ENCODE measurements at regions not wholly inside any gene's neighbourhood (a gene's known extent, or its start where the extent isn't known, plus 50 kb on each side); places are given as distances from the start of the nearest gene placed in this dataset.
"Not testable (repeated sequence)": the region's sequence is repeated elsewhere in the genome, so short reads cannot be mapped to it uniquely, and the experiment has no call there.

DNA sequence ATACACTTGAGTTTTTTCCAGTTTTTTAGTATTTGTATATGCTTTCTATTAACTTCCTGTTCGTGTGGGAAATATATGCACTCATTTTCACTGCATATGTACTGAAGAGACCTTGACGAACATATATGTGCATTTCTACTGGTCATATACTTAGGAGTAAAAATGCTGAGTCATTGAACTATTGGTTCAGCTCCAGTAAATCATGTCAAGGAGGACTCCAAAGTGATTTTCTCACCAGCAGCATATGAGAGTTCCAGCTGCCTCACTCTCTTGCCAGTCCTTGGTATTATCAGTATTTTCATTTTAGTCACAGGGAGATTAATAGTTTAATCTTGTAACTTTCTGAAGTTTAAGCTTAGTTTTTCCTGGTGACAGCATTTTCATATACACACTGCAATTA is 2750.2 kb downstream of the ARAP2 start:
- no peak overlapping the region for H3K27ac ChIP-seq
- H3K36me3 ChIP-seq = no peaks in the 10 kb centered on the region
- no peaks in the 10 kb centered on the region for H3K27me3 ChIP-seq
- intact Hi-C loops (cut with DNase I; ENCODE audit: low total_unique reads) = no loop called here
- TF ChIP-seq, protein P1, sequence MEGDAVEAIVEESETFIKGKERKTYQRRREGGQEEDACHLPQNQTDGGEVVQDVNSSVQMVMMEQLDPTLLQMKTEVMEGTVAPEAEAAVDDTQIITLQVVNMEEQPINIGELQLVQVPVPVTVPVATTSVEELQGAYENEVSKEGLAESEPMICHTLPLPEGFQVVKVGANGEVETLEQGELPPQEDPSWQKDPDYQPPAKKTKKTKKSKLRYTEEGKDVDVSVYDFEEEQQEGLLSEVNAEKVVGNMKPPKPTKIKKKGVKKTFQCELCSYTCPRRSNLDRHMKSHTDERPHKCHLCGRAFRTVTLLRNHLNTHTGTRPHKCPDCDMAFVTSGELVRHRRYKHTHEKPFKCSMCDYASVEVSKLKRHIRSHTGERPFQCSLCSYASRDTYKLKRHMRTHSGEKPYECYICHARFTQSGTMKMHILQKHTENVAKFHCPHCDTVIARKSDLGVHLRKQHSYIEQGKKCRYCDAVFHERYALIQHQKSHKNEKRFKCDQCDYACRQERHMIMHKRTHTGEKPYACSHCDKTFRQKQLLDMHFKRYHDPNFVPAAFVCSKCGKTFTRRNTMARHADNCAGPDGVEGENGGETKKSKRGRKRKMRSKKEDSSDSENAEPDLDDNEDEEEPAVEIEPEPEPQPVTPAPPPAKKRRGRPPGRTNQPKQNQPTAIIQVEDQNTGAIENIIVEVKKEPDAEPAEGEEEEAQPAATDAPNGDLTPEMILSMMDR (IDR thresholded peaks at IDR 0.05) = no peak
- TF ChIP-seq POLR2AphosphoS5 (IDR thresholded peaks at IDR 0.05) (no peak), EP300 (IDR thresholded peaks at IDR 0.05) (no peak)
- no peak for DNase-seq
- H3K4me3 ChIP-seq = no peak overlapping the region
- 59 to 74% (median 68%) methylated on average over 2 of the region's 2 CpGs for WGBS, 5 donors
- no peaks in the 10 kb centered on the region for H3K9me3 ChIP-seq
- H3K4me1 ChIP-seq = no peaks in the 10 kb centered on the region

DNA sequence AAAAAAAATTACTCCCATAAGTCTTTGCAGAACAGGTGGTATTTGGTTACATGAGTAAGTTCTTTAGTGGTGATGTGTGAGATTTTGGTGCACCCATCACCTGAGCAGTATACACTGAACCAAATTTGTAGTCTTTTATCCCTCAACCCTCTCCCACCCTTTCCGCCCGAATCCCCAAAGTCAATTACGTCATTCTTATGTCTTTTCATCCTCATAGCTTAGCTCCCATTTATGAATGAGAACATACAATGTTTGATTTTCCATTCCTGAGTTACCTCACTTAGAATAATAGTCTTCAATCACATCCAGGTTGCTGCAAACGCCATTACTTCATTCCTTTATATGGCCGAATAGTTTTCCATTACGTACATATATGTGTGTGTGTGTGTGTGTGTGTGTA is 2742.7 kb downstream of the ARAP2 start:
- H3K4me1 ChIP-seq; H3K4me3 ChIP-seq; H3K27me3 ChIP-seq; DNase-seq; intact Hi-C loops (cut with DNase I; ENCODE audit: low total_unique reads); H3K36me3 ChIP-seq; H3K27ac ChIP-seq: not testable (repeated sequence)
- H3K9me3 ChIP-seq = peaks cover 0 to 30% (median 13%) of the 10 kb centered on the region in 4 donors
- 88 to 93% (median 91%) methylated on average over 6 of the region's 6 CpGs for WGBS, 5 donors

DNA sequence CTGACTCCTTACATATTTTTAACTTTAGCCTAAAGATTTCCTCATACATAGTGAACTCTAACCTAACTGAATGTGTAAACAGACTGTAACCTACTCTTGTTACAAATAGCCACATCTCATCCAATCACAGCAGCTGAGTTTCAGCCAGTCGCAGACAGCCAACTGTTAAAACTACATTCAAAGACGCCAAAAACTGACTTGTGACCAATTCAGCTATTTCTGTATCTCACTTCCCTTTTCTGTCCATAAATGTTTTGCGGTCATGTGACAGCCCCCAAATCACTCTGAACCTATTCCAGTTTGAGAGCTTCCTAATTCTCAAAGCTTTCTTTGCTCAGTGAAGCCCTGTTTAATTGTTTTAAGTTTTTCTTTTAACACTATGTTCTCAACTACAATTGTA is 2731.9 kb downstream of the ARAP2 start:
- H3K9me3 ChIP-seq = peaks cover 0 to 18% (median 11%) of the 10 kb centered on the region in 4 donors
- H3K27me3 ChIP-seq = no peaks in the 10 kb centered on the region
- H3K4me1 ChIP-seq = no peaks in the 10 kb centered on the region
- H3K27ac ChIP-seq = no peak overlapping the region
- TF ChIP-seq EP300 (IDR thresholded peaks at IDR 0.05) (no peak), POLR2AphosphoS5 (IDR thresholded peaks at IDR 0.05) (no peak), POLR2A (IDR thresholded peaks at IDR 0.05) (no peak)
- TF ChIP-seq, protein P1 (IDR thresholded peaks at IDR 0.05) = no peak
- no peak overlapping the region for H3K4me3 ChIP-seq
- DNase-seq = peak in 1 of 2 donors; percentile 5
- no peaks in the 10 kb centered on the region for H3K36me3 ChIP-seq
- 58 to 79% (median 74%) methylated on average over 3 of the region's 3 CpGs for WGBS, 5 donors
- intact Hi-C loops (cut with DNase I; ENCODE audit: low total_unique reads) = no loop called here

DNA sequence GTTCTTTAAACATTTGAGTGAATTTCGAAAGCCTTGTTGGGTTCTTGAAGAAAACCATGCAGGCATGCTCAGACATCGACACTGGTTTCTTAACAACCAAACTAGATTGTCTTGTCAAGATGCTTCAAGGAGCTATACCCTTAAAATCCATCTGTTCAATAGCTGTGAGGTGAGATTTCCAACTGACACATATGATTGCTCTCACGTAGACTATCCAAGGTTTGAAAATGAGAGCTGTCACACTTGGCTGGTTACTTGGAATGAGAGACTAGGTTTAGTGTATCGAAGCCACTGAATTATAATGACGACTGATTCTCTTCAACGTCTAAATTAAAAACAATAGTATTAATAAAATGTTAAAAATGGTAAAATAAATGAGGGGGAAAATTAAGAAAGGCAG is 2725.5 kb downstream of the ARAP2 start:
- no peak overlapping the region for H3K4me3 ChIP-seq
- no peaks in the 10 kb centered on the region for H3K36me3 ChIP-seq
- H3K27ac ChIP-seq = no peak overlapping the region
- H3K4me1 ChIP-seq = no peaks in the 10 kb centered on the region
- 85 to 91% (median 90%) methylated on average over 6 of the region's 6 CpGs for WGBS, 5 donors
- TF ChIP-seq POLR2A (IDR thresholded peaks at IDR 0.05) = no peak
- no peak for TF ChIP-seq POLR2AphosphoS5 (IDR thresholded peaks at IDR 0.05)
- TF ChIP-seq EP300 (IDR thresholded peaks at IDR 0.05) = no peak
- TF ChIP-seq, protein P1 (IDR thresholded peaks at IDR 0.05) = no peak
- H3K9me3 ChIP-seq = peaks cover 0 to 18% (median 7%) of the 10 kb centered on the region in 4 donors
- no peaks in the 10 kb centered on the region for H3K27me3 ChIP-seq
- DNase-seq = no peak
- intact Hi-C loops (cut with DNase I; ENCODE audit: low total_unique reads) = no loop called here

DNA sequence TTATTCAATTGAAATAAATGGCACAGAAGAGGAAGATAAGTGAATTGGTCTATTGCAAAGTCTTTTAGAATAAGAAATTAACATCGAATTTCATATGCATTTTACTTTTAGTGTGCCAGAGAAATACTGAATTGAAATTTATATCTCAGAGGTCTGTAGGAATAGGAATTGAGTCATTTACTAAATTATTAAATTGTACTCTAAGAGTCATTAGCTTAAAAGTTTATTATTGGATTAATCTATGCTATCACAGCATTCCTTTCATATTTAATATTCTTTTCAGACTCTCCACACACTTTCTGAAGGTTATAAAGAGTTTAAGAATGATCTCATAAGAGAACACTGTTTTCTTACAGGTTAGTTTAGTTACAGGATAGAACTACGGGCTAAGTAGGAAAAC is 2711.5 kb downstream of the ARAP2 start:
- no peaks in the 10 kb centered on the region for H3K4me1 ChIP-seq
- 71 to 83% (median 77%) methylated on average over 2 of the region's 2 CpGs for WGBS, 5 donors
- no peaks in the 10 kb centered on the region for H3K27me3 ChIP-seq
- no peak for DNase-seq
- no peak overlapping the region for H3K27ac ChIP-seq
- TF ChIP-seq, protein P1 (IDR thresholded peaks at IDR 0.05) = no peak
- no peak for TF ChIP-seq EP300 (IDR thresholded peaks at IDR 0.05)
- no peak for TF ChIP-seq POLR2A (IDR thresholded peaks at IDR 0.05)
- TF ChIP-seq POLR2AphosphoS5 (IDR thresholded peaks at IDR 0.05) = no peak
- H3K4me3 ChIP-seq = no peak overlapping the region
- intact Hi-C loops (cut with DNase I; ENCODE audit: low total_unique reads) = no loop called here
- H3K9me3 ChIP-seq = no peaks in the 10 kb centered on the region
- no peaks in the 10 kb centered on the region for H3K36me3 ChIP-seq

Data from stomach (tissue), 8 donors.